Adrenal gland (tissue), 9 donors: ENCODE measurements at regions not wholly inside any gene's neighbourhood (a gene's known extent, or its start where the extent isn't known, plus 50 kb on each side); places are given as distances from the start of the nearest gene placed in this dataset.

Experiments used
- DNase-seq, 7 donors: peaks; one replicate each; pipeline ENCODE4 v3.0.0-alpha.2; 2019 to 2020
- H3K27ac ChIP-seq, 5 donors: fragments of 200-600 bp; sonication (generic) in 4 of 5; 1 replicate in 3 of 5; 2 replicates in 2 of 5; pipeline versions ENCODE4 v1.5.1 to v1.8.0; 2016 to 2020; ENCODE audit warnings: mild to moderate bottlenecking in 1 of 5
- H3K27me3 ChIP-seq: fragments of 200-600 bp; 2 replicates; pipeline ENCODE4 v1.8.0; 2021
- H3K36me3 ChIP-seq, 2 donors: fragments of 200-600 bp; replicated peaks in 1 of 2; 1 replicate in 1 of 2; 2 replicates in 1 of 2; pipeline versions ENCODE4 v1.5.1 to v1.8.0; 2018 to 2022
- H3K4me1 ChIP-seq, 2 donors: fragments of 200-600 bp; replicated peaks in 1 of 2; 1 replicate in 1 of 2; 2 replicates in 1 of 2; pipeline versions ENCODE4 v1.5.1 to v1.8.0; 2018 to 2021
- H3K4me3 ChIP-seq, 4 donors: fragments of 200-600 bp; sonication (generic) in 3 of 4; one replicate each; pipeline ENCODE4 v1.5.1; 2016 to 2018
- H3K9me3 ChIP-seq, 3 donors: fragments of 200-600 bp; sonication (generic) in 1 of 3; replicated peaks in 1 of 3; 1 replicate in 2 of 3; 2 replicates in 1 of 3; pipeline versions ENCODE4 v1.5.1 to v1.8.0; 2016 to 2021
- CTCF ChIP-seq, 6 experiments: fragments of 450-650 bp in 4 of 6; fragments of 200-600 bp in 2 of 6; sonication (generic) in 1 of 6; IDR thresholded peaks; 1 replicate in 5 of 6; 2 replicates in 1 of 6; pipeline versions ENCODE4 v1.5.1 to v1.8.0; 2016 to 2021; ENCODE audit warnings: antibody characterized with exemption in 6 of 6, mild to moderate bottlenecking in 2 of 6, moderate library complexity in 1 of 6
- POLR2A ChIP-seq, 2 donors: fragments of 450-650 bp; IDR thresholded peaks; one replicate each; pipeline ENCODE4 v1.6.1; 2017; ENCODE audit warnings: antibody characterized with exemption in 2 of 2, mild to moderate bottlenecking in 2 of 2, moderate library complexity in 1 of 2
- WGBS, 4 donors: extraction: QIAGEN DNeasy Blood & Tissue Kit in 2 of 4; methylation state at CpG; one replicate each; pipeline versions ENCODE4 v1.1.5 to v1.1.7; 2013 to 2017; 5-methylcytosine and 5-hydroxymethylcytosine counted together
- intact Hi-C, 2 donors: fragments of 100-400 bp; cut with DNase I; formaldehyde crosslinking; loops; one replicate each; pipeline versions ENCODE4 v1.14.1 to v1.15.0; 2022 to 2023
- donor health status: healthy with polysubstance abuse.
- donor health status: Bipolar disorder and iron deficiency.
- donor health status: DM: yes; HTN: yes; CAD: no.
- donor health status: DM: no; HTN: no; CAD: no.
- donor health status: DM: no; HTN: no; CAD: no.

- 69 to 76% (median 71%) methylated on average over 2 of the region's 2 CpGs for WGBS, 4 donors
- intact Hi-C loops: no loop called here
- Histone ChIP-seq H3K27me3 (peaks cover under 1% of the 10 kb centered on the region), H3K9me3 (no peaks in the 10 kb centered on the region), H3K27ac (no peak overlapping the region), H3K4me3 (no peak overlapping the region), H3K36me3 (no peaks in the 10 kb centered on the region), H3K4me1 (no peaks in the 10 kb centered on the region)
- DNase-seq: no peak
- TF ChIP-seq CTCF (IDR thresholded peaks at IDR 0.05) (no peak), POLR2A (IDR thresholded peaks at IDR 0.05) (no peak)
Measured at GRCh38 chr17:71917715-71918114, 203.1 kb upstream of the SOX9 start.

GRCh38 chr17:71919186-71919585 lies 201.6 kb upstream of the SOX9 start:
- DNase-seq: no peak
- intact Hi-C loops: no loop called here
- Histone ChIP-seq H3K27ac (no peak overlapping the region), H3K4me3 (no peak overlapping the region), H3K9me3 (no peaks in the 10 kb centered on the region), H3K27me3 (peaks cover 3% of the 10 kb centered on the region), H3K36me3 (no peaks in the 10 kb centered on the region), H3K4me1 (no peaks in the 10 kb centered on the region)
- TF ChIP-seq CTCF (IDR thresholded peaks at IDR 0.05): no peak
- TF ChIP-seq POLR2A (IDR thresholded peaks at IDR 0.05): no peak
- WGBS, 4 donors: 57 to 74% (median 66%) methylated on average over 2 of the region's 2 CpGs

DNA sequence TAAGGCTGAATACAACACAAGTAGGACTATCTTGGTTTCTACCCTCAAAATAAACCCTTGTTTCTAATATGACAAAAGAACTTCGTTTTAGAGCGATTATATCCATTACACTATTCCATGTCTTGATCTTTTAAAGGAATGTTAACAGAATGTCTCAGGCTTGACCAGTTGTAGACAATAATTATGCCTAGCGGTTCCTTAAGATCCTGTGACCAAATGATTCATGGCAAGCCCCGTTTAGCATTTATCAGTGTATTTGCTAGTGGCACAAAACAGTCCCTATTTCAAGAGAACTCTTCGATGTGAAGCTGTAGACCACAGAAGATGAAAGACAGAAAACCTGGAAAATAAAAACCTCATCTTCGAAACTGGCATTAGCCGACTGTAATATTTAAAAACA lies 200.9 kb upstream of the SOX9 start:
- Histone ChIP-seq H3K4me1 (no peaks in the 10 kb centered on the region), H3K9me3 (no peaks in the 10 kb centered on the region), H3K27me3 (peaks cover 3% of the 10 kb centered on the region), H3K36me3 (no peaks in the 10 kb centered on the region), H3K4me3 (no peak overlapping the region), H3K27ac (no peak overlapping the region)
- intact Hi-C loops: no loop called here
- TF ChIP-seq CTCF (IDR thresholded peaks at IDR 0.05): no peak
- TF ChIP-seq POLR2A (IDR thresholded peaks at IDR 0.05): no peak
- no peak for DNase-seq
- 59 to 80% (median 71%) methylated on average over 6 to 7 of the region's 7 CpGs for WGBS, 4 donors

GRCh38 chr17:71921796-71922195 lies 199.0 kb upstream of the SOX9 start:
- H3K4me3 ChIP-seq: no peak overlapping the region
- intact Hi-C loops: no loop called here
- no peaks in the 10 kb centered on the region for H3K9me3 ChIP-seq
- peaks cover 3% of the 10 kb centered on the region for H3K27me3 ChIP-seq
- WGBS, 4 donors: 66 to 84% (median 71%) methylated on average over 2 of the region's 2 CpGs
- H3K27ac ChIP-seq: no peak overlapping the region
- DNase-seq: no peak
- no peak for TF ChIP-seq POLR2A (IDR thresholded peaks at IDR 0.05)
- no peak for TF ChIP-seq CTCF (IDR thresholded peaks at IDR 0.05)
- no peaks in the 10 kb centered on the region for H3K36me3 ChIP-seq
- H3K4me1 ChIP-seq: no peaks in the 10 kb centered on the region
